ENCODE measurements at regions not wholly inside any gene's neighbourhood (a gene's known extent, or its start where the extent isn't known, plus 50 kb on each side); places are given as distances from the start of the nearest gene placed in this dataset.
"Not testable (repeated sequence)": the region's sequence is repeated elsewhere in the genome, so short reads cannot be mapped to it uniquely, and the experiment has no call there.

- Histone ChIP-seq H3K4me1 (ENCODE audit: control insufficient read depth, insufficient read depth, low read length) (no peaks in the 10 kb centered on the region), H3K9ac (ENCODE audit: low read length) (no peak overlapping the region), H3K27ac (ENCODE audit: low read depth, low read length) (no peak overlapping the region), H3K27me3 (ENCODE audit: control insufficient read depth, insufficient read depth, low read length) (no peaks in the 10 kb centered on the region), H3K36me3 (ENCODE audit: control insufficient read depth, insufficient read depth, low read length) (no peaks in the 10 kb centered on the region), H3K4me3 (ENCODE audit: low read length) (no peak overlapping the region)
Observed at GRCh38 chr10:65270969-65271368, 1654.9 kb upstream of the LRRTM3 start.

GRCh38 chr10:65273115-65273514, 1652.7 kb upstream of the LRRTM3 start:
- Histone ChIP-seq H3K27me3 (ENCODE audit: control insufficient read depth, insufficient read depth, low read length) (no peaks in the 10 kb centered on the region), H3K4me3 (ENCODE audit: low read length) (no peak overlapping the region), H3K36me3 (ENCODE audit: control insufficient read depth, insufficient read depth, low read length) (no peaks in the 10 kb centered on the region), H3K27ac (ENCODE audit: low read depth, low read length) (no peak overlapping the region), H3K9ac (ENCODE audit: low read length) (no peak overlapping the region), H3K4me1 (ENCODE audit: control insufficient read depth, insufficient read depth, low read length) (no peaks in the 10 kb centered on the region)

DNA sequence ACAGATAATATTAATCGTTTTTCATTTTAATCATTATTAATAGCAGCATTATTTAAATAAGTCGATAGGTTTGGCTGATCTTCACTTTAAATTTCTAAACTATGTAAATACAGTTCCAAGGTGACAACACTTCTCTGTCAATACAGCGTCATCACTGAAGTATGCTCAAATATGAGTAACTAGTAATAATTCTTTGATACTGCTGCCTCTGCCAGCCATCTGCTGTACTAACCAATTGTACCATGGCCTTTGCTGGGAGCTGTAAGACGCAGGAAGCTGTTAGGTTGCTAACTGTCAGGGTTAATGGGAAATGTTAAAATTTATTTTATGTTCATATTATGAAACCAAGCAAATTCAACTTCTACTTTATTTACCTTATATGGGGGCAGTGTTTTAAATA, 1650.5 kb upstream of the LRRTM3 start:
- no peaks in the 10 kb centered on the region for H3K27me3 ChIP-seq (ENCODE audit: control insufficient read depth, insufficient read depth, low read length)
- no peak overlapping the region for H3K27ac ChIP-seq (ENCODE audit: low read depth, low read length)
- H3K4me1 ChIP-seq (ENCODE audit: control insufficient read depth, insufficient read depth, low read length): no peaks in the 10 kb centered on the region
- no peak overlapping the region for H3K9ac ChIP-seq (ENCODE audit: low read length)
- no peak overlapping the region for H3K4me3 ChIP-seq (ENCODE audit: low read length)
- H3K36me3 ChIP-seq (ENCODE audit: control insufficient read depth, insufficient read depth, low read length): no peaks in the 10 kb centered on the region

GRCh38 chr10:65284495-65285041, 1641.3 kb upstream of the LRRTM3 start:
- Histone ChIP-seq H3K36me3 (ENCODE audit: control insufficient read depth, insufficient read depth, low read length) (no peaks in the 10 kb centered on the region), H3K4me1 (ENCODE audit: control insufficient read depth, insufficient read depth, low read length) (no peaks in the 10 kb centered on the region), H3K9ac (ENCODE audit: low read length) (no peak overlapping the region), H3K27me3 (ENCODE audit: control insufficient read depth, insufficient read depth, low read length) (no peaks in the 10 kb centered on the region), H3K27ac (ENCODE audit: low read depth, low read length) (no peak overlapping the region), H3K4me3 (ENCODE audit: low read length) (no peak overlapping the region)

GRCh38 chr10:65285726-65286125, 1640.1 kb upstream of the LRRTM3 start:
- not testable (repeated sequence) for H3K36me3 ChIP-seq (ENCODE audit: control insufficient read depth, insufficient read depth, low read length); H3K4me3 ChIP-seq (ENCODE audit: low read length); H3K9ac ChIP-seq (ENCODE audit: low read length); H3K4me1 ChIP-seq (ENCODE audit: control insufficient read depth, insufficient read depth, low read length); H3K27me3 ChIP-seq (ENCODE audit: control insufficient read depth, insufficient read depth, low read length); H3K27ac ChIP-seq (ENCODE audit: low read depth, low read length)

DNA sequence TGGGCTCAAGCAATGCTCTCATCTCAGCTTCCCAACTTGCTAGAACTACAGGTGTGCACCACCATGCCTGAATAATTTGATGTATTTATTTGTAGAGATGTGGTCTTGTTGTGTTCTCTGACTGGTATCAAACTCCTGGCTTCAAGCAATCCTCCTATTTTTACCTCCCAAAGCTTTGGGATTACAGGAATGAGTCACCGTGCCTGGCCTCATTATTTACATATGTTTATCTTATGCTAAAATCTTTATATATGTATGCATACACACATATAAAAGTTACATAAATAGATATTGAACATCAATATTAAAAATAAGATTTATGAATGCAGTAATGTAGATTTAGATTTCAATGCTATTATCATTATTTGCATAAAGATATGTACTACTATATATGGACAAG, 1634.5 kb upstream of the LRRTM3 start:
- H3K27ac ChIP-seq (ENCODE audit: low read depth, low read length): no peak overlapping the region
- no peak overlapping the region for H3K4me3 ChIP-seq (ENCODE audit: low read length)
- no peaks in the 10 kb centered on the region for H3K36me3 ChIP-seq (ENCODE audit: control insufficient read depth, insufficient read depth, low read length)
- H3K9ac ChIP-seq (ENCODE audit: low read length): no peak overlapping the region
- no peaks in the 10 kb centered on the region for H3K27me3 ChIP-seq (ENCODE audit: control insufficient read depth, insufficient read depth, low read length)
- H3K4me1 ChIP-seq (ENCODE audit: control insufficient read depth, insufficient read depth, low read length): no peaks in the 10 kb centered on the region

- no peak overlapping the region for H3K9ac ChIP-seq (ENCODE audit: low read length)
- no peak overlapping the region for H3K4me3 ChIP-seq (ENCODE audit: low read length)
Observed at GRCh38 chr10:65292551-65292950, 1633.3 kb upstream of the LRRTM3 start.

GRCh38 chr10:65294329-65294728, 1631.5 kb upstream of the LRRTM3 start:
- Histone ChIP-seq H3K4me3 (ENCODE audit: low read length) (no peak overlapping the region), H3K4me1 (ENCODE audit: control insufficient read depth, insufficient read depth, low read length) (no peaks in the 10 kb centered on the region), H3K27me3 (ENCODE audit: control insufficient read depth, insufficient read depth, low read length) (no peaks in the 10 kb centered on the region), H3K27ac (ENCODE audit: low read depth, low read length) (no peak overlapping the region), H3K9ac (ENCODE audit: low read length) (no peak overlapping the region), H3K36me3 (ENCODE audit: control insufficient read depth, insufficient read depth, low read length) (no peaks in the 10 kb centered on the region)

More at GRCh38 chr10:65292551-65292950, 1633.3 kb upstream of the LRRTM3 start:
- no peaks in the 10 kb centered on the region for H3K4me1 ChIP-seq (ENCODE audit: control insufficient read depth, insufficient read depth, low read length)
- no peak overlapping the region for H3K27ac ChIP-seq (ENCODE audit: low read depth, low read length)
- H3K36me3 ChIP-seq (ENCODE audit: control insufficient read depth, insufficient read depth, low read length): no peaks in the 10 kb centered on the region
- no peaks in the 10 kb centered on the region for H3K27me3 ChIP-seq (ENCODE audit: control insufficient read depth, insufficient read depth, low read length)

DNA sequence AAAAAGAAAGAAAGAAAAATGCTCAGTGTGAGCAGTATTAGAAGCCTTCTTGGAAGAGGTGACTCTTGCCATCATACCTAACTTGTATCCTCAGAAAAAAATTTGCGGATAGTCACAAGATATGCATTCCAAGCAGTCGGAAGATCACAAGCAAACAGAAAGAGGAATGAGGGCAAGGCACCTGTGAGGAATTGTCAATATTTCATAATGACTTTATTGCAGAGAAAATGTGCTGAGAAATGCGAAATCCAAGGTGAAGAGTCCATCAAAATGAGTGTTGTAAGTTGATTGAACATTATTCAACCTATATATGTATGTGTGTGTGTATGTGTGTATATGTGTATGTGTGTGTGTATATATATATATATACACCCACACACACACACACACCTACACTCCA, 1624.7 kb upstream of the LRRTM3 start:
- no peak overlapping the region for H3K27ac ChIP-seq (ENCODE audit: low read depth, low read length)
- H3K36me3 ChIP-seq (ENCODE audit: control insufficient read depth, insufficient read depth, low read length): no peaks in the 10 kb centered on the region
- H3K4me3 ChIP-seq (ENCODE audit: low read length): no peak overlapping the region
- H3K9ac ChIP-seq (ENCODE audit: low read length): no peak overlapping the region
- H3K4me1 ChIP-seq (ENCODE audit: control insufficient read depth, insufficient read depth, low read length): no peaks in the 10 kb centered on the region
- H3K27me3 ChIP-seq (ENCODE audit: control insufficient read depth, insufficient read depth, low read length): no peaks in the 10 kb centered on the region

GRCh38 chr10:65306201-65306600, 1619.6 kb upstream of the LRRTM3 start:
- no peaks in the 10 kb centered on the region for H3K36me3 ChIP-seq (ENCODE audit: control insufficient read depth, insufficient read depth, low read length)
- no peaks in the 10 kb centered on the region for H3K27me3 ChIP-seq (ENCODE audit: control insufficient read depth, insufficient read depth, low read length)
- H3K4me1 ChIP-seq (ENCODE audit: control insufficient read depth, insufficient read depth, low read length): no peaks in the 10 kb centered on the region
- H3K9ac ChIP-seq (ENCODE audit: low read length): no peak overlapping the region
- no peak overlapping the region for H3K27ac ChIP-seq (ENCODE audit: low read depth, low read length)
- H3K4me3 ChIP-seq (ENCODE audit: low read length): no peak overlapping the region

- H3K4me3 ChIP-seq (ENCODE audit: low read length): no peak overlapping the region
- no peaks in the 10 kb centered on the region for H3K27me3 ChIP-seq (ENCODE audit: control insufficient read depth, insufficient read depth, low read length)
- no peak overlapping the region for H3K9ac ChIP-seq (ENCODE audit: low read length)
- H3K4me1 ChIP-seq (ENCODE audit: control insufficient read depth, insufficient read depth, low read length): no peaks in the 10 kb centered on the region
- no peaks in the 10 kb centered on the region for H3K36me3 ChIP-seq (ENCODE audit: control insufficient read depth, insufficient read depth, low read length)
- H3K27ac ChIP-seq (ENCODE audit: low read depth, low read length): no peak overlapping the region
Observed at GRCh38 chr10:65312876-65313275, 1613.0 kb upstream of the LRRTM3 start.

- Histone ChIP-seq H3K4me1 (ENCODE audit: control insufficient read depth, insufficient read depth, low read length) (no peaks in the 10 kb centered on the region), H3K27ac (ENCODE audit: low read depth, low read length) (no peak overlapping the region), H3K27me3 (ENCODE audit: control insufficient read depth, insufficient read depth, low read length) (no peaks in the 10 kb centered on the region), H3K36me3 (ENCODE audit: control insufficient read depth, insufficient read depth, low read length) (no peaks in the 10 kb centered on the region), H3K9ac (ENCODE audit: low read length) (no peak overlapping the region), H3K4me3 (ENCODE audit: low read length) (no peak overlapping the region)
Observed at GRCh38 chr10:65313406-65313805, 1612.4 kb upstream of the LRRTM3 start.

GRCh38 chr10:65314253-65314652, 1611.6 kb upstream of the LRRTM3 start:
- Histone ChIP-seq H3K36me3 (ENCODE audit: control insufficient read depth, insufficient read depth, low read length) (no peaks in the 10 kb centered on the region), H3K27me3 (ENCODE audit: control insufficient read depth, insufficient read depth, low read length) (no peaks in the 10 kb centered on the region), H3K4me1 (ENCODE audit: control insufficient read depth, insufficient read depth, low read length) (no peaks in the 10 kb centered on the region), H3K27ac (ENCODE audit: low read depth, low read length) (no peak overlapping the region), H3K9ac (ENCODE audit: low read length) (no peak overlapping the region), H3K4me3 (ENCODE audit: low read length) (no peak overlapping the region)
